ENCODE measurements at regions not wholly inside any gene's neighbourhood (a gene's known extent, or its start where the extent isn't known, plus 50 kb on each side); places are given as distances from the start of the nearest gene placed in this dataset.
"Not testable (repeated sequence)": the region's sequence is repeated elsewhere in the genome, so short reads cannot be mapped to it uniquely, and the experiment has no call there.

DNA sequence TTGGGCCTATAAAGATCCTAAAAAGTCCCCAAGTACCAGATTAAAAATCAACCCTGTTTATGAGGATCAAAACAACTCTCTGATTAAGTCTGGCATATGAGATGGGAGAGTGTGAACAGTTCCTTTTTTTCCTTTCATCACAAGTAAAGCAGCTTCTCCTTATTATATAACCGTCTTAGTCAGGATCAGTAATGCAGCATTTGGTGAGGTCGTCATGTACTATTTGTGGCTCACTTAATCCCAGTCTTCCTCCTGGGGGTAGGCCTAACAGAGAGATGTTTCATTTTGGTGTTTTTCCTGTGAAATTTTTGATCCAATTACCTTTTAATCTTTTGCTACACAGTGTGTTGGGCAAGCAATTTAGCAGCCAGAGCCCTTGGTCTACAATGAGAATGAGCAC lies 333.1 kb upstream of the KCNMB2 start:
- peak; percentile 53 to 60 for DNase-seq

DNA sequence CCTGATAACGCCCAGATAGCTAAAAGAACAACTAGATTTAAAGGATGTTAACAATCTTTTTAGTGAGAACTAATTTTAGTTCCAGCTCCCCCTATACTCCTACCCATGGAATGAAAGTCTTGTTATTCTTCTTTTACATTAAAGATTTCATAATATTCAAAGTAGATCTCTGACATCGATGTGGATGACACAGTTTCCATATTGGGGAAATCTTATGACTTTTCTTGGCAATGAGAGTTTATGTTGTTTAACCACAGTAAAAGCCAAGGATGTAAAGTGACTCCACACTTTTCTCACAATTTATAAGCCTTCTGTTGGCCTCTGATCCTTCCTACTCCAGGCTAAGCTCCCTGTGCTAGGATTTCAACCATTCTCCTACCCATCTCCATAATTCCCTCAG lies 332.6 kb upstream of the KCNMB2 start:
- DNase-seq = no peak

DNA sequence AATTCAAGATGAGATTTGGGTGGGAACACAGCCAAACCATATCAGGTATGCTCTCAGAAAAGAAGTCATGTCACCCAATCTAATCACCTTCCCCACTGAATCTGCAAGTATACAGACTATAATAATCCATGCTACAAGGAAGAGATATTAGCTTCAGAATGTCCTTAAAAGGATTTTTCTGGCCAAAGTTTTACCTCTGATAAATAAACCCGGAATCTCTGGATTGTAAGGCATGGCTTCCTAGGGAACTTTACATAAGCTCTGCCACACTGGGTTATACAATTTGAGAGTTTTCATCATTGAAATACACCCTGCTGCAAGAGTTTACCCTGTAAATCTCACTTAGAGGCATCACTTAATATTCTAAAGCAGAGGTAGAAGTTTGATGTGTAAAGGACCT lies 330.5 kb upstream of the KCNMB2 start:
- DNase-seq = no peak

DNA sequence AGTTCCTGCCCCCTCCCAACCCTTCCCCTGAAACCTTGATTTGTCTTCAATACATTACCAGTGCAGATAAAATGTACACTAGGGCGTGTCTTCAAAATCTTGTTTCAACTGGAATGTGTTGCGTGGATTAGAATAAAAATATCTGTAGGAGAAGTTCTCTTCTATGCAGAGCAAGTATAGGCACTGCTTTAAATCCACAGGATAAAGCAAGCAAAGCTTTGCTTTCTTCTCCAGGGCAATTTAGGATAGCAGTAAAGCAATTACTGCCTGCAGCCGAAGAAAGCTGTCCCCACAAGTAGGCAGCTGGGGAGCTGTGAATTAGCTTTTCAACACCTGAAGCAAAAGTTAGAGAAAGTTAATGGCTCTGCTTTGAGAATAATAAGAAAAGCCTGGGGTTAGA lies 329.7 kb upstream of the KCNMB2 start:
- DNase-seq = no peak

DNA sequence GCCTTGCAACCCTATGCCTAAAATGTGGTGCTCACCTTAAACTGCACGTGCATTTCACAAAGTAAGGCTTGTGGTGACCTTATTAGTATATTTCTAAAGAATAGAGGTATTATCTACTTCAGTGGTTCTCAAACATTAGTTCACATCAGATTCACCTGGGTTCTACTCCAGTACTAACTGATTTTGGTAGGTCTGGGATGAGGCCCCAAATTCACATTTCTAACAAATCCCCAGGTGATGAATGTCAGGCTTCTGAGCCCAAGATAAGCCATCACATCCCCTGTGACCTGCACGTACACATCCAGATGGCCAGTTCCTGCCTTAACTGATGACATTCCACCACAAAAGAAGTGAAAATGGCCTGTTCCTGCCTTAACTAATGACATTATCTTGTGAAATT lies 329.1 kb upstream of the KCNMB2 start:
- not testable (repeated sequence) for DNase-seq

DNA sequence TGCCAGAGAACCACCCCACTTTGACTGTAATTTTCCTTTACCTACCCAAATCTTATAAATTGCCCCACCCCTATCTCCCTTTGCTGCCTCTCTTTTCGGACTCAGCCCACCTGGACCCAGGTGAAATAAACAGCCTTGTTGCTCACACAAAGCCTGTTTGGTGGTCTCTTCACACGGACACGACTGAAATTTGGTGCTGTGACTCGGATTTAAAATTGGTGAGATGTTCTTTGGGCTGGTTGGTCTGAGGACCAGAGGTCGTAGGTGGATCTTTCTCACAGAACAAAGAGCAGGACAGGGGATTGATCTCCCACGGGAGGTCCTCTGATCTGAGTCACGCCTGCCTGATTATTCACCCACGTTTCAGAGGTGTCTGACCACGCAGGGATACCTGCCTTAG lies 328.6 kb upstream of the KCNMB2 start:
- not testable (repeated sequence) for DNase-seq

DNA sequence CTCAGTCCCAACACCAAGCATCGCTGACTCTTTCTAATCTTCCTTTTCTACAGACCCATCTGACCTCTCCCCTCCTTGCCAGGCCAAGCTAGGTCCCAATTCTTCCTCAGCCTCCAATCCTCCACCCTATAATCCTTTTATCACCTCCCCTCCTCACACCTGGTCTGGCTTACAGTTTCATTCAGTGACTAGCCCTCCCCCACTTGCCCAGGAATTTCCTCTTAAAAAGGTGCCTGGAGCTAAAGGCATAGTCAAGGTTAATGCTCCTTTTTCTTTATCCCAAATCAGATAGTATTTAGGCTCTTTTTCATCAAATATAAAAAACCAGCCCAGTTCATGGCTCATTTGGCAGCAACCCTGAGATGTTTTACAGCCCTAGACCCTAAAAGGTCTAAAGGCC lies 327.1 kb upstream of the KCNMB2 start:
- not testable (repeated sequence) for DNase-seq

DNA sequence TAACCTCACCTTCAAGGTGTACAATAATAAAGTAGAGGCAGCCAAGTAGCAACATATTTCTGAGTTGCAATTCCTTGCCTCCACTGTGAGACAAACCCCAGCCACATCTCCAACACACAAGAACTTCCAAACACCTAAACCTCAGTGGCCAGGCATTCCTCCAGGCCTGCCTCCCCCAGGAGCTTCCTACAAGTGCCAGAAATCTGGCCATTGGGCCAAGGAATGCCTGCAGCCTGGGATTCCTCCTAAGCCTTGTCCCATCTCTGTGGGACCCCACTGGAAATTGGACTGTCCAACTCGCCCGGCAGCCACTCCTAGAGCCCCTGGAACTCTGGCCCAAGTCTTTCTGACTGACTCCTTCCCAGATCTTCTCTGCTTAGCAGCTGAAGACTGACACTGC lies 326.6 kb upstream of the KCNMB2 start:
- not testable (repeated sequence) for DNase-seq

DNA sequence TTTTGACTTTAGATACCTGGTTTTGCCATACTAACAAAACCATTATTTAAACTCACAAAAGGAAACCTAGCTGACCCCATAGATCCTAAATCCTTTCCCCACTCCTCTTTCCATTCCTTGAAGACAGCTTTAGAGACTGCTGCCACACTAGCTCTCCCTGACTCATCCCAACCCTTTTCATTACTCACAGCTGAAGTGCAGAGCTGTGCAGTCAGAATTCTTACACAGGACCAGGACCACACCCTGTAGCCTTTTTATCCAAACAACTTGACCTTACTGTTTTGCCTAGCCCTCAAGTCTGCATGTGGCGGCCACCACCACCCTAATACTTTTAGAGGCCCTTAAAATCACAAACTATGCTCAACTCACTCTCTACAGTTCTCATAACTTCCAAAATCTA lies 325.1 kb upstream of the KCNMB2 start:
- DNase-seq = not testable (repeated sequence)

DNA sequence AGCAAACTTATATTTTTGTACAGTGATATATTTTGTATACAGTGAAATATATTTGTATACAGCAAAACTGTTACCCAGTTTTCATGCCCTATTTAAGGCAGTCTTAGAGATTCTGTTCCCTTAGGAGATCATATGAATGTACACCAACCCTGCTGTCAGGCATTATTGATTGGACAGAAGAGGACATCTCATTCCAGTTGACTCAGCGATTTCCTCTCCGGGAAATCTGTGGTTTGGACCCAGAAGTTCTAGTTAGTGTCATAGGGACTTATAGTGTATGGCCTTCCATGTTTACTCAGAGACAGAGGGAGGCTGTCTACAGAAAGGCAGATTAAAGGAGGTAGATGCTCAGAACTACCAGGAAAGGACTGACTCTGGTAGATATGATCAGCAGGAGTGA lies 318.8 kb upstream of the KCNMB2 start:
- no peak for DNase-seq

DNA sequence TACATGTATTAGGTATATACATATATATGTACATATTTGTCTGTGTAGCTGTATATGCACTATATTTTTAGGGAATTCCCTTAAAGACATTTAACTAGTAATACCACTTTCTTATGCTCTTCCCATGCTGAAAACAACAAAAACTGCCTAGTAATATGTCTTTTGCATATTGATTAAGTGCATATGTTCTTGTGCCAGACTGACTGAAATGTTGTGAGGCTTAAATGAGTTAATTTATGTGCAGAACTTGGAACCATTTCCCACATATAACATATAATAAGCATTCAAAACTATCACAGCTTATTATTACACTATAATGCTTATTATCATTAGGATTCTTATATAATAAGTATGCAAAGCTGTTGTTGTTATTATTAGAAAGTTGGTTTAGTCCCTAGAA lies 318.0 kb upstream of the KCNMB2 start:
- no peak for DNase-seq

DNA sequence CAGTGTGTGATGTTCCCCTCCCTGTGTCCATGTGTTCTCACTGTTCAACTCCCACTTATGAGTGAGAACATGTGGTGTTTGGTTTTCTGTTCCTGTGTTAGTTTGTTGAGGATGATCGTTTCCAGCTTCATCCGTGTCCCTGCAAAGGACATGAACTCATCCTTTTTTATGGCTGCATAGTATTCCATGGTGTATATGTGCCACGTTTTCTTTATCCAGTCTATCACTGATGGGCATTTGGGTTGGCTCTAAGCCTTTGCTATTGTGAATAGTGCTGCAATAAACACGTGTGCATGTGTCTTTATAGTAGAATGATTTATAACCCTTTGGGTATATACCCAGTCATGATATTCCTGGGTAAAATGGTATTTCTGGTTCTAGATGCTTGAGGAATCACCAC lies 316.6 kb upstream of the KCNMB2 start:
- DNase-seq = not testable (repeated sequence)

DNA sequence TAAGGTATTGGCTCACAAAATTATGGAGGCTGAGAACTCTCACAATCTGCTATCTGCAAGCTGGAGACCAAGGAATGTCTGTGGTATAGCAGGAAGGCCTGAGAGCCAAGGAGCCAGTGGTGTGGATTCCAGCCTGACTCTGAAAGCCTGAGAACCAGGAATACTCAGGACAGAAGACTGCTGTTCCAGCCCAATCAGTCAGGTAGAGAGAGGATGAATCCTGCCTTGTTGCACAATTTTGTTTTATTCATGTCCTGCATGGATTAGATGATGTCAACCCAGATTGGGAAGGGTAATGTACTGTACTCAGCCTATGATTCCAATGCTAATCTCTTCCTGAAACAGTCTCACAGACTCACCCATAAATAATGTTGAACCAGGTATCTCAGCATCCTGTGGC lies 312.4 kb upstream of the KCNMB2 start:
- no peak for DNase-seq

DNA sequence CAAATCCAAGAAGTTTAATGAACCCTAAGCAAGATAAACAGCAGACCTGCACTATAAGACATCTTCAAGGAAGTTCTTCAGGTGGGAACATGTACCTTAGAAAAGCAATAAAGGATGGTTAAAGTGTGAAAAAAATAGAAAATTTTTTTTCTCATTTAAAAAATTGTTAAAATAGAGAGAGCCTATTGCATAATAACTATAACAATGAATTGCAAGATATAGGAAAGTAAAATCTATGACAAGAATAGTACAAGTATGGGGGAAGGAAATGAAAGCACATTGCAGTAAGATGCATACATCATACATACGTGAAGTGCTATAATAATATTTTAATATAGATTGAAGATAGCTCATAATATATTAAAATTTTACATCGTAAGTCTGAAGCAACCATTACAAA lies 310.1 kb upstream of the KCNMB2 start:
- no peak for DNase-seq

DNA sequence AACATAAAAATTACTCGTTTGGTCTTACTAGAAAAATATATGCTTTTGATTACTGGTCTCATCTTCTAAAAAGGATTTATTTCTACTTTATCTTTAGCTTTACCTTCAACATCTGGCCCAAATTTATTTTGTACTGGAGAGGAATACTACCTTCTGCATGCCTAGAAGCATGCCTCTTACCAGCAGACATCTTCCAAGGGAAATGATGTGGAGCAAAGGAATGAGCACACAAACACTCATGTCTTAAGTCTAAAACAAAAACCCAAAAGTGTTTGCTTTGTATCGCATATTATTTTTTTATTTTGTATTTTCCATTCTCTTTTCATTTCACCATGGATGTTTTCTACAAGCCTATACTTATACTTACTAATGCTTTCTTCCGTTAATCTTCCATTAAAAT lies 304.6 kb upstream of the KCNMB2 start:
- no peak for DNase-seq

DNA sequence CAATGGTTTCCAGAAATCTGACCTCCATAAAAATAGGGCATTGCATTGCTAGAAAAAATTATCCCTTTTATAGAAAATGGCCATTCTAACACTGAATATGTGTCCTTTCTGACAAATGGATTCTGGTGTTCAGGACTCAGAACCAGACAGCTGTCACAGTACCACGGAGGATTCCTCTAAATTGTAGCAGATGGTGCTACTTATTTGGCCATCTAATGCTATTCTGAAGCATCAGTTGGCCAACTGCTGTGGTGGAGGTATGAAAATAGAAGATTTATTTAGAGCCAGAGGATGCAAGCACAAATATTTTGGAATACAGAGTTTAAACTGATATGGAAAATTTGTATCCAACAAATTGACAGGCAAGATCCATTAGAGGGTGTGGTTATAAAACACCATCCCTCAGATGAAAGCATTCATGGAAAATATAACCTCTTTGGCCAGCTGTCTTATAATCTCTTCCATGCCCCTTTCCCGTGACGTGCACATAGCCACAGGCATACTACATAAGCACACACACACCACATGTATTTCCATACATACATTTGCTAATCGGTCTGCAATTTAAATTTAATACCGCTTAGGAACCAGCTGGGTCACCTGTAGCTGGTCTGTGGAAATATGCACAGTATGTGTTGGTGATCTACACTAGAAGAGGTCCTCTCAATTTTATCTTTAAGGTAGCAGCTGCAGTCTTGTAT lies 302.7 kb upstream of the KCNMB2 start:
- DNase-seq = no peak

DNA sequence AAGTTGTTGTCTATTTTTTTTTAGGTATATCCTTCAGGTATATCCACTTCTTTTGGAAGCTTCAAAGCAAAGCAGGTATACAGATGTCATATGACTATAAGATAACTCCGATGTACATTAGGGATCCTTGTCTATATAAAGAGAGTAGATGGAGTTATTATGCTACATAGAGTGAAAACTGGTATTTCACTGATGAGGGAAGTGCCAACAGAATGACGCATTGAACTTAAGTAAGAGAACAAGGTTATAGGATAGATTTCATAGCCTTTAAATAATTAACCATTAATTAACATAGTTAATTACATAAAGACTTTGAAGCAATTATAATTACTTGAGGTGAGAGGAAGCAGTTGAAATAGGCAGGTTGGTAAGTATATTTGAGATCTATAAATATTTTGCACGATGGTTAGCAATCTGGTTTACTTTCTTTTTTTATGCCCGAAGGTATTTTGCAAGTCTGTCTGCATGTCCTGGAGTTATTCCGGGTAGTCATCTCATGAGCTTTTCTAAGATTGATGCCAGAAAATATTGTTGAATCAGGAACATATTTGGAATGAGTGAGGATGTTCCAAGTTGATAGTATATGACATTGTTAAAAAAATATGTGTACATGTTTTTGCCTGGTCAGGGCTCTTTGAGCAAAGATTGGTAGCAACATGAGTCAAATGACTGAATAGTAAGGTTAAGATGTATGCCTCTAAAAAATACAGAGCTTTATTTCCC lies 299.5 kb upstream of the KCNMB2 start:
- DNase-seq = no peak

DNA sequence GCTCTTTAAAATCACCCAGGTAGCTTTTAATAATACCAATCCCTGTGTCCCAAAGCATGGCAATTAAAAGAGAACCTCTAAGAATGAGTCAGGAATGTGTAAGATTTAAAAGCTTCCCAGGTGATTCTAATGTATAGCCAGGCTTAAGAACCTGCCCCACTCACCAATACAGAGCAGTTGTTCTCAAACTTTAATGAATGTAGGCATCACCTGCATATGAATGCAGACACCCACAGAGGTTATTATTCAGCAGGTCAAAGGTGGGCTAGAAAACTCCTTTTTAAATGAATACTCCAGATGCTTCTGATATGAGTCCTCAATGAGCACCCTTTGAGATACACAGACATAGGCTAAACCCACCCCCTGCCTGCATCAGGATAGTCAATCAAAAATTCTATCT lies 298.1 kb upstream of the KCNMB2 start:
- no peak for DNase-seq

DNA sequence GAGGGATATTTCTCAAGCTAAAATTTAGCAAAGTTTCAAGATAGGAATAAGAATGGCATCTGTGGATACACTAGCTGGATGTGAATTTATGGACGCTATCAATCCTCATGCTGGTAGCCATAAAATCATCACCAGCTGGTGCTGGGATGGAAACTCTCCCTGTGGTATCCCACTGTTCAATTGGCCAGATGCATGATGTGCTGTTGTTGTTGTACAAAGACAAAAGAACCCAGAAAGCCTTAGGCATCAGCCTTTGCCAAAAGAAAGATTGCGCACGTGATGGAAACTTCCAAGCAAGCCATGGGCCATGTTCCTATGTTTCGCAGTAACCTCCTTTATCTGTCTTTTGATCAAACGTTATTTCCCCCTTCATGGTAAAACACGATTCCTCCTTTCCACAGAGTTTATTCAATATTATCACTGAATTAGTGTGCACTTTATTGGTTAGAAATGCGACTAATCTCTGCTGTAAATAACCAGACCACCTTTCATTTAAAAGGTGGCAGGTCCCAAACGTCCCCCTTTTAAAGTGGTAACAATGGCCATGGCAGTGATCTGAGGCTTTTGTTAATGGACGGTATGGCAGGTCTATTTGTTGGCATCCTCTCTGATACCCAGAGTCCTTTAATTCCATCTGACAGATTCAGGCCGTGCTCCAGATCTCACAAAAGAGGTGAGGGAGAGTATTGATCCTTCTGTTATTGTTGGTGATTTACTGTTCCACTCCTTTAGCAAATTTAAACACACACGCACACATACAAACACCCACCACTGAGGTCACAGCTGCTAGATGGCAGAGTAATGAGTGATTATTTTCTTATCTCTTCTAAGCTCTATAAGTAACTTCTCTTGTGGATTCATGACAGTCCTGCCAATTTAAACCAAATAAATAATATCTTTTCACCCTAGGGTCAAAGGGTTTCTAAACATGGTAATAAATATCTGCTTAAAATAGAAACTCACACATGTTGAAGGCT lies 291.2 kb upstream of the KCNMB2 start:
- DNase-seq = no peak

DNA sequence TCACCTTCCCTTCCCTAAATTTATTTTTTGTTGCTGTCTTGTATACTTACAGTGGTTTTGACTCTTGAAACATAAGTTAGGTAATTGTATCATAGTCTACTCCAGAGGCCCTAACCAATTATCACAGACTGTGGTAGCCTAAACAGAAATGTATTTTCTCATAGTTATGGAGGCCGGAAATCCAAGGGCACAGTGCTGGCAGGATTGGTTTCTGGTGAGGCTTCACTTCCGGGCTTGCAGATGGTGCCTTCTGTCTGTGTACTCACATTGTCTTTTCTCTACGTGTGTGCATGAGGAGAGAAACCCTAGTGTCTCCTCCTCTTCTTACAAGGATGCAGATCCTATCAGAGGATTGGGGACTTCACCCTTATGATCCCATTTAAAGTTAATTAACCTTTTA lies 290.2 kb upstream of the KCNMB2 start:
- no peak for DNase-seq

DNA sequence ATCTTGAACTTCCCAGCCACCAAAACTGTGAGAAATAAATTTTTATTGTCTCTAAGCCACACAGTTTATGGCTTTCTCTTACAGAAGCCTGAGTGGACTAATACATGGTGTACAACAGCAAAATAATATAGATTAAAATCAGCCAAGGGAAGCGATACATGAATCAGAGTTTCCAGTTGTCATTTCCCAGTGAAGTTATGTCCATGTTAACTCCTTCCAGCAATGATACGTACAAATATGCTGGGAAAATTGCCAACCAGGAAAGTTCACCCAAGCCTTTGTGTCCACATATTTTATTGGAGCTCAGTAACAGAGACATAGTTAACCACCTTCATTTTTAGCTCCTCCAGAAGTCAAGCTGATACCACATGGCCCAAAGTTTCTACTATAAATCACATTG lies 280.9 kb upstream of the KCNMB2 start:
- no peak for DNase-seq

DNA sequence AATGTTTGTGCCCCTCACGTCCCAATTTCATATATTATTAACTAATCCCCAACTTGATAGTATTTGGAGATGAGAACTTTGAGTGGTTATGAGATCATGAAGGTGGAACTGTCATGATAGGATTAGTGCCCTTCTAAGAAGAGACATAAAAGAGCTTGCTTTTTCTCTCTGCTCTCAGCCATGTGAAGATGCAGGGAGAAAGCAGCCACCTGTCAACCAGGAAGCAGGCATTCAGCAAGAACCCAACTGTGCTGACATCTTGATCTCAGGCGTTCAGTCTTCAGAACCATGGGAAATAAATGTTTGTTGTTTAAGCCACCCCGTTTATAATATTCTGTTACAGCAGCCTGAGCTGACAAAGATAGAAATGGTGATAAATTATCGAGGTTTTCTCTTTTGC lies 278.7 kb upstream of the KCNMB2 start:
- DNase-seq = no peak

DNA sequence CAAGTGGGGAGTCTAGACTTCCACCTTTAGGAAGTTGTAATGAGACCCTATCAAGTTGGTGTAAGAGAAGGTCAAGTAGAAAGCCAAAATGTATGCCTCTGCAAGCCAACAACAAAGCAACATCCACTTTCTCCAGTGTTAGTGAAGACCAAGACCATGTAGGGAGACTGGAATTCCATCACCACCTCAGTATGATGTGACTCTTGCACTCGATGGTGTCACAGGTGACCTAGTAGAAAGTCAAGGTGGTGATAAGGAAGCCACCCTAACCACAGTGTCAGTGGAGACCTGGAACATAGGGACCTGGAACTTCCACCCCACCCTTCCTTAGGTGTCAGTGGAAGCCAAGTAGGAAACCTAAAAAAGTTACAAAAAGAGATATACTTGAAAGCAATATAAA lies 278.1 kb upstream of the KCNMB2 start:
- no peak for DNase-seq

DNA sequence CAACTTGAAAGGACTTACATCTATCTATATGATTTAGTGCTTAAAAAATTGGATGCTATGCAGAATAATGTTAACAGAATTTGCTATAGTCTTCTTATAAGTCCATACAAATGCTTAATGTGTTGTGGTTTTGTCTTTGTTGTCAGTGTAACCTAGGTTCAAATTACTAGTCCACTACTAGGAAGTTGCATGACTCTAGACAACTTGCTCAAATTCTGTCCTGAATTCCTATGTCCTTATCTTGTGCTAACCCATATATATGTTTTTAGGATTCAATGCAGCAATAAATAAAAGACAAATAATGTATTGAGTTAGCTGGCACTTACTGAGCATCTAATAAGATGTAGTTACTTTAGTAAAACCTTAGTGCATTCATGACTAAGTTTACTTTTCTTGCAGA lies 276.5 kb upstream of the KCNMB2 start:
- no peak for DNase-seq

All from Kasumi-1 (cell line).